KMS-11 (cell line): ENCODE measurements at regions not wholly inside any gene's neighbourhood (a gene's known extent, or its start where the extent isn't known, plus 50 kb on each side); places are given as distances from the start of the nearest gene placed in this dataset.
"Not testable (repeated sequence)": the region's sequence is repeated elsewhere in the genome, so short reads cannot be mapped to it uniquely, and the experiment has no call there.

Experiments
- H2AFZ ChIP-seq: fragments of 200-600 bp; sonication (generic); 2 replicates; pipeline ENCODE4 v1.6.1; 2016; ENCODE audit warnings: antibody characterized with exemption, mixed run types, low read depth
- H3K27ac ChIP-seq: fragments of 200-600 bp; sonication (generic); 2 replicates; pipeline ENCODE4 v1.6.1; 2016; ENCODE audit warnings: mild to moderate bottlenecking, mixed run types
- H3K27me3 ChIP-seq: fragments of 200-600 bp; sonication (generic); 2 replicates; pipeline ENCODE4 v1.6.1; 2017; ENCODE audit warnings: mild to moderate bottlenecking, low read depth, mixed run types, moderate library complexity; ENCODE audit not compliant: insufficient read depth
- H3K36me3 ChIP-seq: fragments of 200-600 bp; sonication (generic); 2 replicates; pipeline ENCODE4 v1.6.1; 2017; ENCODE audit warnings: mild to moderate bottlenecking, mixed run types; ENCODE audit not compliant: insufficient read depth
- H3K4me1 ChIP-seq: fragments of 200-600 bp; sonication (generic); 2 replicates; pipeline ENCODE4 v1.6.1; 2016; ENCODE audit warnings: mild to moderate bottlenecking, low read depth, mixed run types; ENCODE audit not compliant: poor library complexity, severe bottlenecking
- H3K4me2 ChIP-seq: fragments of 200-600 bp; sonication (generic); 2 replicates; pipeline ENCODE4 v1.7.0; 2016; ENCODE audit warnings: mild to moderate bottlenecking, mixed run types
- H3K4me3 ChIP-seq: fragments of 200-600 bp; sonication (generic); IDR thresholded peaks from 2 replicates; pipeline ENCODE4 v1.6.1; 2017; ENCODE audit warnings: low read depth, low read length, mixed read lengths; ENCODE audit not compliant: insufficient read depth
- H3K79me2 ChIP-seq: fragments of 200-600 bp; sonication (generic); 2 replicates; pipeline ENCODE4 v1.6.1; 2016; ENCODE audit warnings: low read depth, mixed run types; ENCODE audit not compliant: insufficient read depth
- H3K9ac ChIP-seq: fragments of 200-600 bp; sonication (generic); 2 replicates; pipeline ENCODE4 v1.6.1; 2016; ENCODE audit warnings: mild to moderate bottlenecking, mixed run types
- H4K20me1 ChIP-seq: fragments of 200-600 bp; sonication (generic); 2 replicates; pipeline ENCODE4 v1.6.1; 2016; ENCODE audit warnings: mild to moderate bottlenecking, mixed run types; ENCODE audit not compliant: insufficient read depth
- CTCF ChIP-seq: fragments of 200-600 bp; sonication (generic); conservative IDR thresholded peaks from 2 replicates; pipeline ENCODE4 v1.6.1; 2017; ENCODE audit warnings: low read depth, mild to moderate bottlenecking, antibody characterized with exemption, low read length, moderate library complexity, mixed read lengths

GRCh38 chr5:68067976-68068603, 147.5 kb upstream of the PIK3R1 start:
- Histone ChIP-seq H4K20me1 (no peaks in the 10 kb centered on the region), H3K27me3 (no peaks in the 10 kb centered on the region), H2AFZ (no peak overlapping the region), H3K27ac (no peak overlapping the region), H3K9ac (no peak overlapping the region), H3K4me1 (no peaks in the 10 kb centered on the region), H3K4me3 (no peak overlapping the region), H3K79me2 (no peaks in the 10 kb centered on the region), H3K4me2 (no peak overlapping the region), H3K36me3 (no peaks in the 10 kb centered on the region)
- no peak for TF ChIP-seq CTCF

DNA sequence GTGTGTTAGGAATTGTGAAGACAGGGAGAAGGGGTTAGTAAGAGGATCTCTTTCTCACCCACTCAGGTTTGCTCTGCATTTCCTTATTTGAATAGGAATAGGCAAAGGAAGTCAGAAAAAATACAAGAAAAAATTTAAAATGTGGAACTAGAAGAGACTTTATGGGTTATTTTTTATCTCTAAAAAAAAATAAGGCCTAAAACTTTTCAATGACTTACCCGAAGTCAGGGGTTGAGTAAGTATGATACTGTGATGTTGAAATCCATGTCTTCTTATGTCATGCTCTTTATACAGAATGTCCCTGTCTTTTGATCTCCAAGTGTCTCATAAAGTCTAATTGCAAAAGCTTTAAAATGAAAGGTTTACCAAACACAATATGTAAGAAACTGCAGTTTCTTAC, 148.3 kb upstream of the PIK3R1 start:
- Histone ChIP-seq H3K36me3 (no peaks in the 10 kb centered on the region), H3K4me3 (no peak overlapping the region), H3K4me1 (no peaks in the 10 kb centered on the region), H4K20me1 (no peaks in the 10 kb centered on the region), H3K79me2 (no peaks in the 10 kb centered on the region), H3K27ac (no peak overlapping the region), H3K4me2 (no peak overlapping the region), H2AFZ (no peak overlapping the region), H3K9ac (no peak overlapping the region), H3K27me3 (no peaks in the 10 kb centered on the region)
- no peak for TF ChIP-seq CTCF

- Histone ChIP-seq H3K27ac (no peak overlapping the region), H4K20me1 (no peaks in the 10 kb centered on the region), H3K36me3 (no peaks in the 10 kb centered on the region), H3K4me2 (no peak overlapping the region), H3K4me1 (no peaks in the 10 kb centered on the region), H3K79me2 (no peaks in the 10 kb centered on the region), H2AFZ (no peak overlapping the region), H3K27me3 (no peaks in the 10 kb centered on the region), H3K4me3 (no peak overlapping the region), H3K9ac (no peak overlapping the region)
- no peak for TF ChIP-seq CTCF
Measured at GRCh38 chr5:68066277-68066955, 149.1 kb upstream of the PIK3R1 start.

DNA sequence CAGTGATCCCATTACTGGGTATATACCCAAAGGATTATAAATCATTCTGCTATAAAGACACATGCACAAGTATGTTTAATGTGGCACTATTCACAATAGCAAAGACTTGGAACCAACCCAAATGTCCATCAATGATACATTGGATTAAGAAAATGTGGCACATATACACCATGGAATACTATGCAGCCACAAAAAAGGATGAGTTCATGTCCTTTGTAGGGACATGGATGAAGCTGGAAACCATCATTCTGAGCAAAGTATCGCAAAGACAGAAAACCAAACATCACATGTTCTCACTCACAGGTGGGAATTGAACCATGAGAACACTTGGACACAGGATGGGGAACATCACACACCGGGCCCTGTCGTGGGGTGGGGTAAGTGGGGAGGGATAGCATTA, 150.2 kb upstream of the PIK3R1 start:
- not testable (repeated sequence) for H2AFZ ChIP-seq, H3K4me1 ChIP-seq, H3K4me3 ChIP-seq, H3K9ac ChIP-seq, H3K27ac ChIP-seq, H3K27me3 ChIP-seq, H3K36me3 ChIP-seq, H4K20me1 ChIP-seq, H3K4me2 ChIP-seq, H3K79me2 ChIP-seq

DNA sequence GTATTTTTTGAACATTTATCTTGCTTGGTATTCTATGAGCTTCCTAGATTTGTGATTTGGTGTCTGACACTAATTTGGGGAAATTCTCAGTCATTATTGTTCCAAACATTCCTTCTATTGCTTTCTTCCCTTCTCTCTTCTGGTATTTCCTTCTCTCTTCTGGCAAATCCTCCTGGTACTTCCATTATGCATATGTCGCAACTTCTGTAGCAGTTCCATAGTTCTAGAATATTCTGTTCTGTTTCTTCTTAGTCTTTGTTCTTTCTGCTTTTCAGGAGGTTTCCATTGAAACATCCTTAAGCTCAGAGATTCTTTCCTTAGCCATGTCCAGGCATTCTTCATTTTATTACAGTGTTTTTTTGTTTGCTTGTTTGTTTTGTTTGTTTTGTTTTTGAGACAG, 155.2 kb upstream of the PIK3R1 start:
- H3K4me2 ChIP-seq: no peak overlapping the region
- H4K20me1 ChIP-seq: no peaks in the 10 kb centered on the region
- no peak overlapping the region for H2AFZ ChIP-seq
- H3K27ac ChIP-seq: no peak overlapping the region
- no peak for TF ChIP-seq CTCF
- no peaks in the 10 kb centered on the region for H3K79me2 ChIP-seq
- no peaks in the 10 kb centered on the region for H3K4me1 ChIP-seq
- no peaks in the 10 kb centered on the region for H3K36me3 ChIP-seq
- no peaks in the 10 kb centered on the region for H3K27me3 ChIP-seq
- no peak overlapping the region for H3K9ac ChIP-seq
- no peak overlapping the region for H3K4me3 ChIP-seq
